HepG2 (cell line): ENCODE measurements at regions not wholly inside any gene's neighbourhood (a gene's known extent, or its start where the extent isn't known, plus 50 kb on each side); places are given as distances from the start of the nearest gene placed in this dataset.

Experiments
- ATAC-seq: fragments of 200-7000 bp; cut with Tn5 transposase; 3 replicates; pipeline ENCODE4 v1.9.1; 2020; ENCODE audit warnings: mild to moderate bottlenecking, moderate library complexity
- BruUV-seq: library from RNA; stranded (reverse); fragments of 400-500 nt; replicated peaks from 2 replicates; lab custom pipeline; 2021; lab: Mats Ljungman, UMichigan
- CTCF ChIA-PET: fragments of 300-600 bp; formaldehyde crosslinking; extraction: SDS; loops from one replicate; lab custom pipeline; 2021; ENCODE audit warnings: low total read pairs, inconsistent platforms, low intra/inter-chr PET ratio; lab: Yijun Ruan, JAX
- POLR2A ChIA-PET: fragments of 350-600 bp; sonication (Branson Sonifier 250); formaldehyde crosslinking; loops from one replicate; lab custom pipeline; 2020; ENCODE audit warnings: antibody characterized with exemption, inconsistent platforms; lab: Yijun Ruan, JAX
- DNase-seq: peaks from one replicate; pipeline ENCODE4 v3.0.0-alpha.2; 2015; ENCODE audit warnings: low spot score
- FAIRE-seq: peaks from 3 replicates; lab custom pipeline; 2011; peaks lifted over from hg19 to GRCh38; lab: Jason Lieb, UNC
- H2AFZ ChIP-seq: one replicate; pipeline ENCODE4 v1.6.1; 2011; ENCODE audit warnings: low read length, inconsistent platforms
- H3K27ac ChIP-seq: fragments of 300-600 bp; 3 replicates; pipeline ENCODE4 v1.8.0; 2011; ENCODE audit warnings: mixed run types, mild to moderate bottlenecking, mixed read lengths, low read length, inconsistent platforms; ENCODE audit not compliant: insufficient read depth; ENCODE audit errors: extremely low read length
- H3K27me3 ChIP-seq, 2 experiments: fragments of 200-600 bp in 1 of 2; 2 replicates in 1 of 2; 3 replicates in 1 of 2; pipeline versions ENCODE4 v1.6.0 to v1.8.0; 2011; ENCODE audit warnings: low read length in 2 of 2, mild to moderate bottlenecking in 2 of 2, moderate library complexity in 2 of 2, inconsistent platforms in 1 of 2; ENCODE audit not compliant: insufficient read depth in 2 of 2, control insufficient read depth in 1 of 2
- H3K36me3 ChIP-seq, 2 experiments: fragments of 200-600 bp in 1 of 2; replicated peaks in 1 of 2; 2 replicates in 1 of 2; 3 replicates in 1 of 2; pipeline versions ENCODE4 v1.5.1 to v1.8.0; 2011; ENCODE audit warnings: low read length in 2 of 2, inconsistent platforms in 1 of 2; ENCODE audit not compliant: insufficient read depth in 2 of 2, control insufficient read depth in 1 of 2
- H3K4me1 ChIP-seq: 2 replicates; pipeline ENCODE4 v1.5.1; 2012; ENCODE audit warnings: low read length, inconsistent platforms; ENCODE audit not compliant: insufficient read depth
- H3K4me2 ChIP-seq: 2 replicates; pipeline ENCODE4 v1.6.0; 2011; ENCODE audit warnings: low read depth, low read length, inconsistent platforms
- H3K4me3 ChIP-seq, 3 experiments: fragments of 200-600 bp in 1 of 3; sonication (generic), shearing (Covaris generic) in 1 of 3; replicated peaks in 1 of 3; 2 replicates each; pipeline ENCODE4 v1.5.1; 2011 to 2016; ENCODE audit warnings: low read length in 3 of 3, inconsistent platforms in 2 of 3, low read depth in 2 of 3, mild to moderate bottlenecking in 2 of 3, control low read depth in 1 of 3, mixed read lengths in 1 of 3; ENCODE audit not compliant: insufficient read depth in 1 of 3
- H3K79me2 ChIP-seq: one replicate; pipeline ENCODE4 v1.6.1; 2011; ENCODE audit warnings: low read length, inconsistent platforms; ENCODE audit not compliant: insufficient read depth
- H3K9ac ChIP-seq: 2 replicates; pipeline ENCODE4 v1.6.0; 2011; ENCODE audit warnings: mild to moderate bottlenecking, low read depth, low read length, inconsistent platforms; ENCODE audit not compliant: insufficient read depth
- H3K9me3 ChIP-seq: 2 replicates; pipeline ENCODE4 v1.5.1; 2012; ENCODE audit warnings: mild to moderate bottlenecking, low read length
- H4K20me1 ChIP-seq: 2 replicates; pipeline ENCODE4 v1.6.0; 2011; ENCODE audit warnings: inconsistent platforms, mild to moderate bottlenecking, low read length, moderate library complexity; ENCODE audit not compliant: insufficient read depth
- MAF1 ChIP-seq: sonication (generic); formaldehyde crosslinking; IDR thresholded peaks from 2 replicates; pipeline ENCODE4 v1.5.0; 2020; ENCODE audit warnings: missing genetic modification reagents, borderline replicate concordance
- MTF1 ChIP-seq: sonication (generic); formaldehyde crosslinking; IDR thresholded peaks from 2 replicates; pipeline ENCODE4 v1.5.0; 2020; ENCODE audit warnings: missing genetic modification reagents
- NFIC ChIP-seq: IDR thresholded peaks from 2 replicates; pipeline ENCODE4 v1.6.1; 2012; ENCODE audit warnings: mild to moderate bottlenecking, low read length, inconsistent platforms
- RARA ChIP-seq: IDR thresholded peaks from 2 replicates; pipeline ENCODE4 v1.6.1; 2016; ENCODE audit warnings: missing genetic modification reagents, missing compliant biosample characterization
- RELA ChIP-seq: sonication (generic); formaldehyde crosslinking; IDR thresholded peaks from 2 replicates; pipeline ENCODE4 v1.4.0; 2020; ENCODE audit warnings: missing genetic modification reagents
- SP4 ChIP-seq: sonication (generic); formaldehyde crosslinking; IDR thresholded peaks from 2 replicates; pipeline ENCODE4 v1.8.1; 2023; ENCODE audit warnings: mild to moderate bottlenecking, missing genetic modification reagents
- SRSF9 ChIP-seq: fragments of 200-400 bp; formaldehyde crosslinking; IDR thresholded peaks from 2 replicates; pipeline ENCODE4 v1.6.1; 2018; ENCODE audit warnings: borderline replicate concordance, mild to moderate bottlenecking, low read depth, low read length; ENCODE audit not compliant: insufficient read depth, poor library complexity, severe bottlenecking
- TSC22D2 ChIP-seq: sonication (generic); formaldehyde crosslinking; IDR thresholded peaks from 2 replicates; pipeline ENCODE4 v1.5.1; 2020; ENCODE audit warnings: missing genetic modification reagents, mild to moderate bottlenecking, borderline replicate concordance
- ZEB1 ChIP-seq: IDR thresholded peaks from 2 replicates; pipeline ENCODE4 v1.6.1; 2012; ENCODE audit warnings: mild to moderate bottlenecking, low read depth, inconsistent platforms; ENCODE audit not compliant: insufficient replicate concordance
- ZNF124 ChIP-seq: sonication (generic); formaldehyde crosslinking; IDR thresholded peaks from 2 replicates; pipeline ENCODE4 v1.4.0; 2020; ENCODE audit warnings: missing genetic modification reagents
- WGBS: methylation state at CpG from one replicate; pipeline ENCODE4 v1.1.6; 2017; ENCODE audit warnings: low lambda C conversion rate; 5-methylcytosine and 5-hydroxymethylcytosine counted together
- in situ Hi-C: cut with HindIII; loops from 2 replicates; pipeline ENCODE4 v1.10.0; 2017; ENCODE audit warnings: low pct_unique_long_range_greater_than_20kb; ENCODE audit not compliant: extremely low pct_ligation_motif_present
- intact Hi-C: fragments of 100-400 bp; cut with micrococcal nuclease; formaldehyde crosslinking; loops from one replicate; pipeline ENCODE4 v1.10.0; 2022; ENCODE audit not compliant: unreplicated experiment
- TF ChIP-seq, protein P1 (sequence below): IDR thresholded peaks from 2 replicates; pipeline ENCODE4 v1.6.1; 2016; ENCODE audit warnings: low read depth
- TF ChIP-seq, protein P2 (sequence below): fragments of 450-650 bp; IDR thresholded peaks from 2 replicates; pipeline ENCODE4 v1.6.1; 2017

GRCh38 chr11:28461846-28462245, 353.7 kb downstream of the METTL15 start (continued):
- TF ChIP-seq, protein P1, sequence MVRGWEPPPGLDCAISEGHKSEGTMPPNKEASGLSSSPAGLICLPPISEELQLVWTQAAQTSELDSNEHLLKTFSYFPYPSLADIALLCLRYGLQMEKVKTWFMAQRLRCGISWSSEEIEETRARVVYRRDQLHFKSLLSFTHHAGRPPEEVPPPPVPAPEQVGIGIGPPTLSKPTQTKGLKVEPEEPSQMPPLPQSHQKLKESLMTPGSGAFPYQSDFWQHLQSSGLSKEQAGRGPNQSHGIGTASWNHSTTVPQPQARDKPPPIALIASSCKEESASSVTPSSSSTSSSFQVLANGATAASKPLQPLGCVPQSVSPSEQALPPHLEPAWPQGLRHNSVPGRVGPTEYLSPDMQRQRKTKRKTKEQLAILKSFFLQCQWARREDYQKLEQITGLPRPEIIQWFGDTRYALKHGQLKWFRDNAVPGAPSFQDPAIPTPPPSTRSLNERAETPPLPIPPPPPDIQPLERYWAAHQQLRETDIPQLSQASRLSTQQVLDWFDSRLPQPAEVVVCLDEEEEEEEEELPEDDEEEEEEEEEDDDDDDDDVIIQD (CRISPR knock-in tag), result no peak
- TF ChIP-seq MAF1 (CRISPR knock-in tag) (no peak), SRSF9 (no peak), ZEB1 (no peak), RELA (no peak), MTF1 (CRISPR knock-in tag) (no peak), TSC22D2 (no peak)

DNA sequence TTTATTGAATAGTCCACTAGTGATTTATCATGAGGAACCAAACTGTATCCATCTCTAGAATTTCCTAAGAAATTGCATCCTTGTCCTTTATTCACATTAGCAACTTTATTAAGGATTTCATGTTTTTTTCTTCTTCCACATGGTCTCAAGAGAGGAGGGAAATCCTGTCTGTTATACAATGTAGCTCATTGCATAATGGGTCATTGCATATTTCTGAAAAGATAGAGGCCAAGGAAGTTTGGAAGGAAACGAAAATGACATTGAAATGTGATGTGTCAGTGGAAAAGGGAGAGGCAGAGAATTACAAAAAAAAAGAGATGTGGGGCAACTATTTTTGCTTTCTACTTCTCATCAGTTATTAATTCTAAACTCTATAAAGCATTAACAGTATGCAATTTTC, 353.1 kb downstream of the METTL15 start:
- 55% methylated on average over 1 of the region's 1 CpG for WGBS

More for the DNA sequence above, 353.1 kb downstream of the METTL15 start:
- no TSS peak for BruUV-seq
- Histone ChIP-seq H3K4me1 (no peaks in the 10 kb centered on the region), H3K36me3 (no peaks in the 10 kb centered on the region), H3K27me3 (no peaks in the 10 kb centered on the region), H3K9me3 (no peaks in the 10 kb centered on the region), H3K79me2 (no peaks in the 10 kb centered on the region), H3K4me3 (no peak overlapping the region), H4K20me1 (no peaks in the 10 kb centered on the region), H3K27ac (no peak overlapping the region), H2AFZ (no peak overlapping the region), H3K9ac (no peak overlapping the region), H3K4me2 (no peak overlapping the region)
- in situ Hi-C loops, result no loop called here
- TF ChIP-seq ZNF124 (CRISPR knock-in tag) (no peak), NFIC (no peak), RARA (CRISPR knock-in tag) (no peak), SP4 (no peak)
- TF ChIP-seq, protein P2, sequence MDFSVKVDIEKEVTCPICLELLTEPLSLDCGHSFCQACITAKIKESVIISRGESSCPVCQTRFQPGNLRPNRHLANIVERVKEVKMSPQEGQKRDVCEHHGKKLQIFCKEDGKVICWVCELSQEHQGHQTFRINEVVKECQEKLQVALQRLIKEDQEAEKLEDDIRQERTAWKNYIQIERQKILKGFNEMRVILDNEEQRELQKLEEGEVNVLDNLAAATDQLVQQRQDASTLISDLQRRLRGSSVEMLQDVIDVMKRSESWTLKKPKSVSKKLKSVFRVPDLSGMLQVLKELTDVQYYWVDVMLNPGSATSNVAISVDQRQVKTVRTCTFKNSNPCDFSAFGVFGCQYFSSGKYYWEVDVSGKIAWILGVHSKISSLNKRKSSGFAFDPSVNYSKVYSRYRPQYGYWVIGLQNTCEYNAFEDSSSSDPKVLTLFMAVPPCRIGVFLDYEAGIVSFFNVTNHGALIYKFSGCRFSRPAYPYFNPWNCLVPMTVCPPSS, result no peak
- DNase-seq (no peak), FAIRE-seq (no peak), ATAC-seq (no peak)
- CTCF ChIA-PET, result no interaction called here
- intact Hi-C loops, result no loop called here
- POLR2A ChIA-PET, result no interaction called here
